H1 (cell line): ENCODE measurements at regions not wholly inside any gene's neighbourhood (a gene's known extent, or its start where the extent isn't known, plus 50 kb on each side); places are given as distances from the start of the nearest gene placed in this dataset.

Source experiments
- CTCF ChIA-PET: fragments of 300-600 bp; sonication (Branson Sonifier 250); formaldehyde crosslinking; loops from one replicate; lab custom pipeline; 2021; ENCODE audit not compliant: partially characterized antibody; lab: Charles Lee
- POLR2A ChIA-PET: fragments of 300-600 bp; sonication (Branson Sonifier 250); formaldehyde crosslinking; loops from one replicate; lab custom pipeline; 2021; ENCODE audit warnings: inconsistent platforms; ENCODE audit not compliant: partially characterized antibody; lab: Charles Lee
- DNase-seq, 2 experiments: peaks; one replicate each; pipeline versions ENCODE4 v3.0.0 to v3.0.0-alpha.2; 2010 to 2022; ENCODE audit warnings: low spot score in 2 of 2, low read depth in 1 of 2, mixed read lengths in 1 of 2
- FAIRE-seq: peaks from 2 replicates; lab custom pipeline; 2011; peaks lifted over from hg19 to GRCh38; lab: Jason Lieb, UNC
- H2AFZ ChIP-seq: 2 replicates; pipeline ENCODE4 v1.8.1; 2012; ENCODE audit warnings: low read length, inconsistent platforms
- H2AK5ac ChIP-seq: 2 replicates; pipeline ENCODE4 v1.6.1; 2013; ENCODE audit warnings: low read depth, low read length
- H2BK120ac ChIP-seq: replicated peaks from 2 replicates; pipeline ENCODE3; 2013; ENCODE audit warnings: low read depth, low read length, inconsistent platforms
- H2BK12ac ChIP-seq: 2 replicates; pipeline ENCODE4 v1.6.1; 2013; ENCODE audit warnings: low read depth, low read length
- H2BK15ac ChIP-seq: 2 replicates; pipeline ENCODE4 v1.6.1; 2013; ENCODE audit warnings: low read length
- H2BK20ac ChIP-seq: 2 replicates; pipeline ENCODE4 v1.6.1; 2013; ENCODE audit warnings: low read length
- H2BK5ac ChIP-seq: 2 replicates; pipeline ENCODE4 v1.6.1; 2013; ENCODE audit warnings: low read depth, low read length
- H3K14ac ChIP-seq: 2 replicates; pipeline ENCODE4 v1.6.1; 2013; ENCODE audit warnings: inconsistent platforms; ENCODE audit not compliant: insufficient read length
- H3K18ac ChIP-seq: 2 replicates; pipeline ENCODE4 v1.6.1; 2013; ENCODE audit warnings: low read length; ENCODE audit errors: extremely low read depth
- H3K23ac ChIP-seq: 2 replicates; pipeline ENCODE4 v1.6.1; 2013; ENCODE audit warnings: inconsistent platforms; ENCODE audit not compliant: insufficient read length
- H3K23me2 ChIP-seq: 2 replicates; pipeline ENCODE4 v1.6.1; 2013; ENCODE audit warnings: low read depth, low read length
- H3K27ac ChIP-seq: 2 replicates; pipeline ENCODE4 v1.6.1; 2011; ENCODE audit warnings: low read depth, low read length, inconsistent platforms
- H3K27me3 ChIP-seq, 4 experiments: replicated peaks in 1 of 4; 1 replicate in 1 of 4; 2 replicates in 3 of 4; pipeline versions ENCODE4 v1.6.1 to v1.8.1; 2011 to 2013; ENCODE audit warnings: low read length in 3 of 4, mild to moderate bottlenecking in 3 of 4, inconsistent platforms in 2 of 4, mixed read lengths in 2 of 4, moderate library complexity in 1 of 4; ENCODE audit not compliant: control insufficient read depth in 3 of 4, insufficient read depth in 3 of 4; ENCODE audit errors: extremely low read depth in 1 of 4
- H3K36me3 ChIP-seq, 4 experiments: 2 replicates each; pipeline versions ENCODE4 v1.6.1 to v1.8.1; 2011 to 2013; ENCODE audit warnings: mild to moderate bottlenecking in 4 of 4, low read length in 3 of 4, moderate library complexity in 2 of 4, control low read depth in 1 of 4, inconsistent platforms in 1 of 4; ENCODE audit not compliant: insufficient read depth in 4 of 4, control insufficient read depth in 2 of 4
- H3K4ac ChIP-seq: replicated peaks from 2 replicates; pipeline ENCODE3; 2013; ENCODE audit warnings: low read length, low read depth, mixed read lengths, inconsistent platforms; ENCODE audit not compliant: insufficient read length
- H3K4me1 ChIP-seq, 4 experiments: replicated peaks in 1 of 4; 1 replicate in 1 of 4; 2 replicates in 3 of 4; pipeline versions ENCODE4 v1.6.1 to v1.8.1; 2011 to 2013; ENCODE audit warnings: low read length in 3 of 4, inconsistent platforms in 2 of 4, mixed read lengths in 1 of 4; ENCODE audit not compliant: insufficient read depth in 4 of 4, control insufficient read depth in 3 of 4
- H3K4me2 ChIP-seq, 2 experiments: 2 replicates each; pipeline versions ENCODE4 v1.6.1 to v1.8.1; 2011 to 2013; ENCODE audit warnings: low read depth in 2 of 2, low read length in 2 of 2, control low read depth in 1 of 2, inconsistent platforms in 1 of 2, mild to moderate bottlenecking in 1 of 2; ENCODE audit not compliant: insufficient read depth in 1 of 2
- H3K4me3 ChIP-seq, 4 experiments: fragments of 200-600, 300-600 bp in 1 of 4; sonication (generic), shearing (Covaris generic), sonication (Bioruptor Twin) in 1 of 4; 2 replicates each; pipeline versions ENCODE4 v1.5.1 to v1.8.1; 2011 to 2016; ENCODE audit warnings: low read length in 4 of 4, low read depth in 3 of 4, control low read depth in 2 of 4, inconsistent platforms in 2 of 4, mild to moderate bottlenecking in 2 of 4, mixed read lengths in 1 of 4, moderate library complexity in 1 of 4; ENCODE audit not compliant: insufficient read depth in 2 of 4; ENCODE audit errors: extremely low read depth in 1 of 4
- H3K56ac ChIP-seq: replicated peaks from 2 replicates; pipeline ENCODE3; 2013; ENCODE audit warnings: low read depth, mild to moderate bottlenecking, mixed read lengths, low read length, inconsistent platforms; ENCODE audit not compliant: insufficient read length
- H3K79me1 ChIP-seq: 2 replicates; pipeline ENCODE4 v1.6.1; 2013; ENCODE audit warnings: low read depth, low read length, control low read depth
- H3K79me2 ChIP-seq, 2 experiments: 2 replicates each; pipeline versions ENCODE4 v1.6.1 to v1.8.1; 2012 to 2013; ENCODE audit warnings: low read length in 2 of 2, mild to moderate bottlenecking in 2 of 2, inconsistent platforms in 1 of 2; ENCODE audit not compliant: insufficient read depth in 2 of 2, control insufficient read depth in 1 of 2
- H3K9ac ChIP-seq, 4 experiments: replicated peaks in 1 of 4; 1 replicate in 1 of 4; 2 replicates in 3 of 4; pipeline versions ENCODE4 v1.6.1 to v1.8.1; 2011 to 2013; ENCODE audit warnings: low read depth in 3 of 4, low read length in 3 of 4, control low read depth in 2 of 4, mild to moderate bottlenecking in 2 of 4, moderate library complexity in 2 of 4, inconsistent platforms in 1 of 4; ENCODE audit errors: extremely low read depth in 1 of 4
- H3K9me3 ChIP-seq, 2 experiments: 2 replicates each; pipeline versions ENCODE4 v1.6.1 to v1.8.1; 2012 to 2013; ENCODE audit warnings: mild to moderate bottlenecking in 2 of 2, moderate library complexity in 2 of 2, control low read depth in 1 of 2, inconsistent platforms in 1 of 2, low read depth in 1 of 2, low read length in 1 of 2, mixed read lengths in 1 of 2; ENCODE audit not compliant: insufficient read depth in 2 of 2
- H4K20me1 ChIP-seq, 2 experiments: replicated peaks in 1 of 2; 2 replicates each; pipeline versions ENCODE3 to v1.8.1; 2011 to 2013; ENCODE audit warnings: inconsistent platforms in 2 of 2, low read length in 2 of 2, mild to moderate bottlenecking in 1 of 2; ENCODE audit not compliant: insufficient read depth in 2 of 2, control insufficient read depth in 1 of 2
- H4K5ac ChIP-seq: 2 replicates; pipeline ENCODE4 v1.6.1; 2013; ENCODE audit warnings: low read length, low read depth, mixed read lengths, inconsistent platforms; ENCODE audit not compliant: insufficient read length
- H4K8ac ChIP-seq: 2 replicates; pipeline ENCODE4 v1.8.0; 2013; ENCODE audit warnings: mild to moderate bottlenecking, moderate library complexity, low read length, inconsistent platforms; ENCODE audit not compliant: insufficient read depth; ENCODE audit errors: extremely low read depth
- H4K91ac ChIP-seq: replicated peaks from 2 replicates; pipeline ENCODE3; 2013; ENCODE audit warnings: low read length, mixed read lengths, inconsistent platforms; ENCODE audit not compliant: insufficient read length
- POU5F1 ChIP-seq: IDR thresholded peaks from 2 replicates; pipeline ENCODE4 v1.6.1; 2011; ENCODE audit warnings: low read depth, mild to moderate bottlenecking, low read length, moderate library complexity
- TAF7 ChIP-seq: optimal IDR thresholded peaks from 2 replicates; pipeline ENCODE3; 2011; ENCODE audit warnings: low read depth, mild to moderate bottlenecking, inconsistent platforms, low read length, moderate library complexity, borderline replicate concordance
- WGBS, 2 experiments: shearing (Covaris generic) in 1 of 2; methylation state at CpG; one replicate each; pipeline versions ENCODE4 v1.1.6 to v1.1.7; 2013 to 2015; ENCODE audit warnings: low lambda C conversion rate in 2 of 2, mixed read lengths in 2 of 2, inconsistent platforms in 1 of 2, low coverage in 1 of 2, missing lambda C conversion rate in 1 of 2; ENCODE audit not compliant: insufficient replicate concordance in 2 of 2, insufficient coverage in 1 of 2, insufficient read length in 1 of 2; ENCODE audit errors: extremely low coverage in 1 of 2, missing lambda C conversion rate in 1 of 2; 5-methylcytosine and 5-hydroxymethylcytosine counted together

DNA sequence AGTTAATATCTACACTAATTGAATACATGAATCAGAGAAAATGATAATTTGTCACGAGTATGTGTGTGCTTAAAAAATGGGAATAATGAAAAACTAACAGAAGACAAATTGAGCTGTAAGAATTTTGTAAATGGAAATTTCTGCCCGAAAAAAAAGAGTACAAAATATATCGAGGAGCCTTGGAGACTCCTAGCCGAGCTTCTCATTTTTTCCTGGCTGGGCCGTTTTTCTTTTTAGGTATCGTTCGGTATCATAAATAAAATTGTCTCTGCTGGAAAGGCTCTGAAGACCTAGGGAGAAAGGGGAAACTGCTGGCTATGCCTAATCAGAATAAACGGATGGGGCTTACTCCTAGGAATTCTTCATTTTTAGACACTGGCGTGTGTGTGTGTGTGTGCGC lies 227.2 kb upstream of the RAG2 start:
- TF ChIP-seq TAF7 (no peak), POU5F1 (no peak)
- no peak overlapping the region for H3K56ac ChIP-seq
- 90% methylated on average over 10 of the region's 10 CpGs; no CpG with 5 or more reads in 1 of the 2 experiments for WGBS, 2 experiments
- no peaks in the 10 kb centered on the region for H3K27me3 ChIP-seq
- no peaks in the 10 kb centered on the region for H3K4me1 ChIP-seq
- H4K5ac ChIP-seq: no peak overlapping the region
- no peak for DNase-seq
- H3K23me2 ChIP-seq: no peaks in the 10 kb centered on the region; the same call in 1 of the 2 replicates
- no peak overlapping the region for H2AFZ ChIP-seq
- H2AK5ac ChIP-seq: no peak overlapping the region
- no peak overlapping the region for H4K8ac ChIP-seq
- H3K4me3 ChIP-seq: no peak overlapping the region
- H2BK20ac ChIP-seq: no peak overlapping the region
- H3K14ac ChIP-seq: no peak overlapping the region
- H3K9me3 ChIP-seq: no peaks in the 10 kb centered on the region; a peak in 1 of 4 replicates
- H3K79me2 ChIP-seq: no peaks in the 10 kb centered on the region
- no peaks in the 10 kb centered on the region for H3K79me1 ChIP-seq
- no peak overlapping the region for H3K4me2 ChIP-seq
- ChIA-PET CTCF (interaction anchor here (0.9 to 1.7 kb wide), 7 partner anchors 8 to 78 kb away, joined by 3 to 6 read pairs (median 3); no protein-coding TSS in a partner anchor), POLR2A (no interaction called here)
- no peak overlapping the region for H3K23ac ChIP-seq
- no peak overlapping the region for H2BK12ac ChIP-seq
- H4K20me1 ChIP-seq: no peaks in the 10 kb centered on the region
- no peak overlapping the region for H2BK120ac ChIP-seq
- H3K4ac ChIP-seq: no peak overlapping the region
- no peak overlapping the region for H3K18ac ChIP-seq
- H3K36me3 ChIP-seq: no peaks in the 10 kb centered on the region
- FAIRE-seq: no peak
- no peak overlapping the region for H2BK15ac ChIP-seq
- no peak overlapping the region for H3K9ac ChIP-seq
- no peak overlapping the region for H4K91ac ChIP-seq
- no peak overlapping the region for H2BK5ac ChIP-seq
- H3K27ac ChIP-seq: no peak overlapping the region
